Trophoblast cell (in vitro differentiated cells and primary cell): ENCODE measurements at regions not wholly inside any gene's neighbourhood (a gene's known extent, or its start where the extent isn't known, plus 50 kb on each side); places are given as distances from the start of the nearest gene placed in this dataset.

ENCODE experiments used
- DNase-seq, 2 donors: peaks; one replicate each; pipeline ENCODE4 v3.0.0-alpha.2; 2016
- H2AFZ ChIP-seq: 2 replicates; pipeline ENCODE4 v1.6.1; 2013; ENCODE audit warnings: low read length, moderate library complexity, mild to moderate bottlenecking; ENCODE audit not compliant: insufficient read depth, poor library complexity
- H2AK5ac ChIP-seq: 2 replicates; pipeline ENCODE4 v1.6.1; 2013; ENCODE audit warnings: mild to moderate bottlenecking, low read length
- H2BK120ac ChIP-seq: 2 replicates; pipeline ENCODE4 v1.6.1; 2013; ENCODE audit warnings: low read length, mild to moderate bottlenecking, moderate library complexity; ENCODE audit not compliant: insufficient read depth, poor library complexity
- H2BK12ac ChIP-seq: 2 replicates; pipeline ENCODE4 v1.6.1; 2013; ENCODE audit warnings: mild to moderate bottlenecking, low read length, moderate library complexity
- H2BK5ac ChIP-seq: 2 replicates; pipeline ENCODE4 v1.6.1; 2013; ENCODE audit warnings: low read length, low read depth, moderate library complexity, mild to moderate bottlenecking; ENCODE audit not compliant: poor library complexity
- H3K14ac ChIP-seq: 2 replicates; pipeline ENCODE4 v1.6.1; 2013; ENCODE audit warnings: mild to moderate bottlenecking, low read length
- H3K18ac ChIP-seq: 2 replicates; pipeline ENCODE4 v1.6.1; 2013; ENCODE audit warnings: mild to moderate bottlenecking, low read length
- H3K23ac ChIP-seq: 2 replicates; pipeline ENCODE4 v1.6.1; 2013; ENCODE audit warnings: low read length
- H3K27ac ChIP-seq: 2 replicates; pipeline ENCODE4 v1.5.1; 2013; ENCODE audit warnings: low read depth, mild to moderate bottlenecking, inconsistent platforms, low read length, moderate library complexity
- H3K27me3 ChIP-seq: 2 replicates; pipeline ENCODE4 v1.6.1; 2013; ENCODE audit warnings: inconsistent platforms, mild to moderate bottlenecking, low read length, moderate library complexity; ENCODE audit not compliant: insufficient read depth
- H3K36me3 ChIP-seq, 2 experiments: 1 replicate in 1 of 2; 2 replicates in 1 of 2; pipeline ENCODE4 v1.6.1; 2013; ENCODE audit warnings: low read length in 2 of 2, mild to moderate bottlenecking in 2 of 2, moderate library complexity in 1 of 2; ENCODE audit not compliant: insufficient read depth in 2 of 2, control insufficient read depth in 1 of 2
- H3K4ac ChIP-seq: 2 replicates; pipeline ENCODE4 v1.6.1; 2013; ENCODE audit warnings: low read depth, mild to moderate bottlenecking, low read length, moderate library complexity
- H3K4me1 ChIP-seq, 2 experiments: 1 replicate in 1 of 2; 2 replicates in 1 of 2; pipeline ENCODE4 v1.6.1; 2013; ENCODE audit warnings: low read length in 2 of 2, mild to moderate bottlenecking in 2 of 2, moderate library complexity in 1 of 2; ENCODE audit not compliant: insufficient read depth in 2 of 2, control insufficient read depth in 1 of 2
- H3K4me2 ChIP-seq: 2 replicates; pipeline ENCODE4 v1.6.1; 2013; ENCODE audit warnings: inconsistent platforms, mild to moderate bottlenecking, low read length, moderate library complexity
- H3K4me3 ChIP-seq: 2 replicates; pipeline ENCODE4 v1.5.1; 2013; ENCODE audit warnings: mild to moderate bottlenecking, low read depth, low read length, inconsistent platforms
- H3K79me1 ChIP-seq: one replicate; pipeline ENCODE4 v1.6.1; 2013; ENCODE audit warnings: low read length
- H3K79me2 ChIP-seq: 2 replicates; pipeline ENCODE4 v1.6.1; 2013; ENCODE audit warnings: low read length, mild to moderate bottlenecking; ENCODE audit not compliant: control insufficient read depth, insufficient read depth, poor library complexity
- H3K9ac ChIP-seq: 2 replicates; pipeline ENCODE4 v1.6.1; 2013; ENCODE audit warnings: mild to moderate bottlenecking, low read length
- H3K9me3 ChIP-seq: 2 replicates; pipeline ENCODE4 v1.6.1; 2013; ENCODE audit warnings: low read depth, mild to moderate bottlenecking, control low read depth, inconsistent platforms, low read length; ENCODE audit not compliant: insufficient read depth
- H4K12ac ChIP-seq: 2 replicates; pipeline ENCODE4 v1.6.1; 2013; ENCODE audit warnings: low read depth, mild to moderate bottlenecking, low read length, moderate library complexity
- H4K8ac ChIP-seq: 2 replicates; pipeline ENCODE4 v1.6.1; 2013; ENCODE audit warnings: low read depth, mild to moderate bottlenecking, low read length, moderate library complexity
- H4K91ac ChIP-seq: one replicate; pipeline ENCODE4 v1.6.1; 2013; ENCODE audit warnings: low read depth, mild to moderate bottlenecking, low read length, moderate library complexity
- WGBS: extraction: QIAGEN DNeasy Blood & Tissue Kit; methylation state at CpG from one replicate; pipeline ENCODE4 v1.1.7; 2013; ENCODE audit warnings: missing lambda C conversion rate; ENCODE audit not compliant: insufficient read length, insufficient coverage; ENCODE audit errors: extremely low coverage; 5-methylcytosine and 5-hydroxymethylcytosine counted together

- no peak overlapping the region for H4K91ac ChIP-seq
- H2BK5ac ChIP-seq, result no peak overlapping the region
- no peaks in the 10 kb centered on the region for H3K27me3 ChIP-seq
- H3K4me3 ChIP-seq, result no peak overlapping the region
- H2BK12ac ChIP-seq, result no peak overlapping the region
- no peak overlapping the region for H3K4me2 ChIP-seq
- no CpG with 5 or more reads among the region's 5 CpGs for WGBS
- no peaks in the 10 kb centered on the region for H3K9me3 ChIP-seq
- H2AK5ac ChIP-seq, result no peak overlapping the region
- no peak overlapping the region for H3K4ac ChIP-seq
- no peak overlapping the region for H3K14ac ChIP-seq
- H2AFZ ChIP-seq, result no peak overlapping the region
- H3K9ac ChIP-seq, result no peak overlapping the region
- no peak overlapping the region for H4K12ac ChIP-seq
- no peak overlapping the region for H3K18ac ChIP-seq
- H3K4me1 ChIP-seq, result no peaks in the 10 kb centered on the region
- H3K23ac ChIP-seq, result no peak overlapping the region
- no peaks in the 10 kb centered on the region for H3K79me2 ChIP-seq
- no peaks in the 10 kb centered on the region for H3K79me1 ChIP-seq
- no peak overlapping the region for H3K27ac ChIP-seq
- no peak for DNase-seq
- no peaks in the 10 kb centered on the region for H3K36me3 ChIP-seq
- H4K8ac ChIP-seq, result no peak overlapping the region
- H2BK120ac ChIP-seq, result no peak overlapping the region
Measured at GRCh38 chr10:108904163-108904838, 1019.0 kb downstream of the XPNPEP1 start.

- H4K91ac ChIP-seq, result no peak overlapping the region
- no peak overlapping the region for H4K12ac ChIP-seq
- no peak overlapping the region for H2AFZ ChIP-seq
- WGBS, result no CpG with 5 or more reads among the region's 6 CpGs
- no peaks in the 10 kb centered on the region for H3K79me2 ChIP-seq
- no peak overlapping the region for H3K18ac ChIP-seq
- no peak overlapping the region for H3K4me3 ChIP-seq
- no peak overlapping the region for H3K23ac ChIP-seq
- H3K36me3 ChIP-seq, result no peaks in the 10 kb centered on the region
- no peak overlapping the region for H2BK120ac ChIP-seq
- H3K27me3 ChIP-seq, result no peaks in the 10 kb centered on the region
- DNase-seq, result no peak
- H3K4me2 ChIP-seq, result no peak overlapping the region
- H3K27ac ChIP-seq, result no peak overlapping the region
- no peak overlapping the region for H3K14ac ChIP-seq
- no peaks in the 10 kb centered on the region for H3K79me1 ChIP-seq
- H3K4me1 ChIP-seq, result no peaks in the 10 kb centered on the region
- no peaks in the 10 kb centered on the region for H3K9me3 ChIP-seq
- H2AK5ac ChIP-seq, result no peak overlapping the region
- no peak overlapping the region for H2BK5ac ChIP-seq
- no peak overlapping the region for H3K9ac ChIP-seq
- no peak overlapping the region for H2BK12ac ChIP-seq
- no peak overlapping the region for H4K8ac ChIP-seq
- H3K4ac ChIP-seq, result no peak overlapping the region
Measured at GRCh38 chr10:108902619-108903285, 1020.6 kb downstream of the XPNPEP1 start.

GRCh38 chr10:108901781-108902618 is 1021.3 kb downstream of the XPNPEP1 start:
- H2BK120ac ChIP-seq, result no peak overlapping the region
- no peaks in the 10 kb centered on the region for H3K79me1 ChIP-seq
- H3K36me3 ChIP-seq, result no peaks in the 10 kb centered on the region
- no peaks in the 10 kb centered on the region for H3K27me3 ChIP-seq
- H3K4me3 ChIP-seq, result no peak overlapping the region
- no peaks in the 10 kb centered on the region for H3K79me2 ChIP-seq
- no peak overlapping the region for H4K12ac ChIP-seq
- no CpG with 5 or more reads among the region's 4 CpGs for WGBS
- H3K9ac ChIP-seq, result no peak overlapping the region
- H2BK5ac ChIP-seq, result no peak overlapping the region
- H2AFZ ChIP-seq, result no peak overlapping the region
- H3K27ac ChIP-seq, result no peak overlapping the region
- no peaks in the 10 kb centered on the region for H3K9me3 ChIP-seq
- no peak for DNase-seq
- H4K91ac ChIP-seq, result no peak overlapping the region
- H3K4me2 ChIP-seq, result no peak overlapping the region
- H3K18ac ChIP-seq, result no peak overlapping the region
- H3K4me1 ChIP-seq, result no peaks in the 10 kb centered on the region
- H2AK5ac ChIP-seq, result no peak overlapping the region
- H4K8ac ChIP-seq, result no peak overlapping the region
- no peak overlapping the region for H3K14ac ChIP-seq
- no peak overlapping the region for H3K4ac ChIP-seq
- no peak overlapping the region for H3K23ac ChIP-seq
- no peak overlapping the region for H2BK12ac ChIP-seq

- no peak overlapping the region for H3K4me3 ChIP-seq
- H3K23ac ChIP-seq, result no peak overlapping the region
- no peak overlapping the region for H4K91ac ChIP-seq
- H3K9ac ChIP-seq, result no peak overlapping the region
- H3K18ac ChIP-seq, result no peak overlapping the region
- no peak overlapping the region for H4K12ac ChIP-seq
- no peak overlapping the region for H4K8ac ChIP-seq
- no peaks in the 10 kb centered on the region for H3K79me2 ChIP-seq
- no peak overlapping the region for H2AFZ ChIP-seq
- H3K9me3 ChIP-seq, result no peaks in the 10 kb centered on the region
- no peak overlapping the region for H2BK5ac ChIP-seq
- WGBS, result no CpG with 5 or more reads among the region's 3 CpGs
- no peak for DNase-seq
- H2AK5ac ChIP-seq, result no peak overlapping the region
- H2BK120ac ChIP-seq, result no peak overlapping the region
- H3K4me2 ChIP-seq, result no peak overlapping the region
- H2BK12ac ChIP-seq, result no peak overlapping the region
- no peaks in the 10 kb centered on the region for H3K36me3 ChIP-seq
- no peak overlapping the region for H3K27ac ChIP-seq
- no peaks in the 10 kb centered on the region for H3K27me3 ChIP-seq
- H3K4me1 ChIP-seq, result no peaks in the 10 kb centered on the region
- no peak overlapping the region for H3K4ac ChIP-seq
- no peak overlapping the region for H3K14ac ChIP-seq
- H3K79me1 ChIP-seq, result no peaks in the 10 kb centered on the region
Measured at GRCh38 chr10:108899670-108900069, 1023.6 kb downstream of the XPNPEP1 start.
